GM18517 (cell line): ENCODE measurements at regions not wholly inside any gene's neighbourhood (a gene's known extent, or its start where the extent isn't known, plus 50 kb on each side); places are given as distances from the start of the nearest gene placed in this dataset.

Source experiments
- ATAC-seq: cut with Tn5 transposase; IDR thresholded peaks from one replicate; pipeline ENCODE4 v1.9.1; 2021; ENCODE audit warnings: mild to moderate bottlenecking, moderate library complexity; ENCODE audit not compliant: unreplicated experiment

DNA sequence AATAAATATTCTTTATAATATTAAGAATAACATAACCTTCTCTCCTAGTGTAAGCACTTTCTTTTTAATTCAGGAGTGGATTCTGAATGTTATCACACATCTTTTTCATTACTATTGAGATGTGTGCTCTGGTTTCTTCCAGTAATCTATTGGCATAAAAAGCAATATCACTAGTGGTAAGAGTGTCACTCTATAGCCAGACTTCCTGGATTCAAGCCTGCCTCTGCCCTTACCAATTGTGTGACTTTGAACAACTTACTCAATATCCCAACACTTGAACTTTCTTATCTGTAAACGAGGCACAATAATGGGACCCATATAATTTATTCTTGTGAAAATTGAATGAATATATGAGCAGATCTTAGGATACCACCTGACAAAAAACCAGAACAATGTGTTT lies 71.0 kb downstream of the SEM1 start:
- ATAC-seq = no peak

DNA sequence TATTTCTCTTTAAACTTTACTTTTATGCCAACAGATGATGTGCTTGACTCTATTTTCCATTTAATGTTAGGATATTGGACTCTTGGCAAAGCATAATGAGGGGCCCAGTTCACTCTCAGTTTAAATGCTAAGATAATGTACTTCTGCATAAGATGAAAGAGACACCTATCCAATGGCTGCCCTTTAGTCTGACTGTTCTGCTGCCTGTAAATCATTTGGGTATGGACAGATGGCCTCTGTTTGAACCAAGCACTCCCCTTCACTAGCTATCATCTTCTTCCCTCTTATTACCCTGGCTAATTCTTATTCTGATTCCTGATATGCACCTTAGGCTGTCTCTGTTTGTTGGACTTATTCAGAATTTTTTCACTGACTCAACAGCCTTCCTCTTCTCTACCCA lies 72.1 kb downstream of the SEM1 start:
- no peak for ATAC-seq

- ATAC-seq = no peak
Measured at GRCh38 chr7:96636979-96637378, 72.7 kb downstream of the SEM1 start.

DNA sequence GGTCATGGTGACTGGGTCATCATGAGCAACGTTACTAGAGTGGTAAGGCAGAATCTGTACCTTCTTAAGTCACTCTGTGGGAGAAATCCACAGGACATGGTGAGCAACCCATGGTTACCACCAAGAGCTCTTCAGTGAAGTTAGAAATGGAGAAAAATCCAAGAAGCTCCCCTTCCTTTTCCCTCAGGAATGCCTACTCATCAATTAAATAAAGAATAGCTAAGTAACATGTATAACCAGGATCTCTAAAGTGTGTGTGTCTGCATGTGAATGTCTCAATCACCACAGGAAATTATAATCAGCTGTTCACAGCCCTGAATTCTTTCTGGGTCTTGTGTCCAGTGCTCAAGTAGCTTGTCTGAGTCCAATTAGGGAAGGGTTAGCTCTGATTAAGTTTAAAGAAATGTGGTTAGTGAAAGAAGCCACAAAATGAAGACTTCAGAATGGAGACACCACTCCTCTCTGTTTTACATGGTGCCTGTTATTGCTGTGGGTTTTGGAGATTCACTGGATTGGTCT lies 73.2 kb downstream of the SEM1 start:
- ATAC-seq = no peak

- ATAC-seq = no peak
Measured at GRCh38 chr7:96629884-96630283, 79.8 kb downstream of the SEM1 start.

DNA sequence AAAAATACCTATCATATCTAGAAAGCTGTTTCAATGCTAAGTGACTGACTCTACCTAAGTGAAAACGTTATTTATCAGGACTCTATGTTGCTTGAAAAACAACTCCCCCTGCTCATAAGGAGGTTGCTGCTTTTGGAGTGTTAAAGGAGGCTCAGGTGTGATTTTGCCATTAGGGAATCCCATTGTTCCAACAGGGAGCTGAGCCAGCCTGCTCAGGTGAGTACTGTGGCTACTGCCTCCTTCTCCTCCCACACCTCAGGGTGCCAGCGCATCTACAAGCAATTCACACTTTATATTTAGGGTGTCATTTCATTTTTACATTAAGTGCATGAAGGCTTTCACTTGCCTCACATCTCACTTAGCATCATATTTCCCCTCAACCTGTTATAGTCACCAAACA lies 84.7 kb downstream of the SEM1 start:
- no peak for ATAC-seq

DNA sequence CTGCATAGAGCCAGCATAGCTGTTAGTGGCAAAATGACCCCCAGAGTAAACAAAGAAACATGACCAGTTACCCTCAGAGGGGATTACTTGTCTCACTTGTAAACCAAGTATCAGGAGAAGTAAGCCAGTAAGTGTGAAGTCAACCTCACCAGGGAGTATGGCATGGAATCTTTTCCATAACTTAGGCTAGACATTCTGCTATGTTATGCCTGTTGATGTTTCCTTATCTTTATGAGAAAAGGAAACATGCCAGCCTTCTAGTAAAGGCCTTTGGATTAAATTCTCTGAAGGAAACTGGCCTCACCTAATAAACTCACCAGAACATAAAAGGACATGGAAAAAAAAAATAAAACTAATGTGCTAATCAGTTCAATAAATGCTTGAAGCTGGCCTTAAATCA lies 87.7 kb downstream of the SEM1 start:
- no peak for ATAC-seq

- ATAC-seq = peak; percentile 66
Measured at GRCh38 chr7:96614154-96614867, 95.3 kb downstream of the SEM1 start.

- ATAC-seq = no peak
Measured at GRCh38 chr7:96612034-96612433, 97.6 kb downstream of the SEM1 start.

DNA sequence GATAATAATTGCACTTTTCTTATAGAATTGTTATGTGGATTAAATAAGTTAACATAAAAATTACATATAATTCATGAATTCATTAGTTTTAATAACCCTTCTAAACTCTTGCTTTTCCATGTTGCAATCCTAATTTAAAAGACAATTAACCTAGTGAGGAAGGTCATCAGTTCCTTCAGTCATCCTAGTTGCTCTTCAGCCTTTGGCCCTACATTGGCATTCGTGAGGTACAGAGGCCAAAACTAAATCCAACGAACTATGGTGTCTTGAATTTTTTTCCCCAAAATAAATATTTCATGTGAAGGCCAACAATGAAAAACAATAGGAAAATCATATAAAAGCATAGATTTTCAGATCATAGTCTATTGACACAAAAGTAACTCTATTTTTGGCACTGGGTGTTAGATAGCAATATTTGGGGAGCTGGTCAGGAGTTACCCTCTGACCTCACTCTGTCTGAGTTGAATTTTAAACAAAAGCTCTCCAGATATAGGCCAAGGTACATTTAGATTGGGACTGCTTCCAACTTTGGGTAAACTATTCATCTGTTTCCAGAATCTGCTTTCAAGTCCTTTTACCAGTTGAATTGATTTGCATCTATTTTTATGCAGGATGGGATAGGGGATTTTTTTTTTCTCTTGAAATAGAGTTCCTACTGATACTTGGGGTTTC lies 104.5 kb downstream of the SEM1 start:
- no peak for ATAC-seq

DNA sequence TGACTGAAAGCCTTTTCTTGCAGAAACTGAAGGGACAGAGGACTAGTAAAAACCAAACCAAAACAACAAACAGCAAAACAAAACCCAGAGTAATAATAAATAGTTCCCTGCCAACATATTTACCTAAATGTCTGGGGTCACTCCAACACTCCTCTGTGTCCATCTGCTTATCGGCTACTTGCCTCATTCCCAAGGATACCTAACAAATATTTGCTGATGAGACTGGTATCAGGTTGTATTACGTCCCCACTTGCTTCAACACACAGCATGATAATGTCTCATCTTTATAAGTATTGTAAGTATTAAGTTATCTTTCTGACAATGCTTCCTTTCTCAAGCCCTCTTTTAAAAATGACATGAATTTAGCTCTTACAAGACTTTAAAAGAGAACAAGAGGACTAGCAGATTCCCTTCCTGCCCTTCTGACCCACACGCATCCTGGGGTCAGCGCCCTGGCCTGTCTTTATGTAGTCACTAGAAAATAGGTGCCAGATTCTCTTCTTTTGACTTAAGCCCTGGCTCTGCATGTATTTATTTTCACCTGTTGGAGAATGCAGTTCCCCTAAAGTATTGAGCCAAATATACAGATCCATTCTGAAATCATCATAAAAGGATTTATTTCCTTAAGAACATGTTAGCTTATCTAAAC lies 110.2 kb downstream of the SEM1 start:
- no peak for ATAC-seq

- no peak for ATAC-seq
Measured at GRCh38 chr7:96598421-96598820, 111.2 kb downstream of the SEM1 start.

GRCh38 chr7:96596120-96596826 lies 113.4 kb downstream of the SEM1 start:
- ATAC-seq = no peak

GRCh38 chr7:96591900-96592676 lies 117.6 kb downstream of the SEM1 start:
- ATAC-seq = no peak

DNA sequence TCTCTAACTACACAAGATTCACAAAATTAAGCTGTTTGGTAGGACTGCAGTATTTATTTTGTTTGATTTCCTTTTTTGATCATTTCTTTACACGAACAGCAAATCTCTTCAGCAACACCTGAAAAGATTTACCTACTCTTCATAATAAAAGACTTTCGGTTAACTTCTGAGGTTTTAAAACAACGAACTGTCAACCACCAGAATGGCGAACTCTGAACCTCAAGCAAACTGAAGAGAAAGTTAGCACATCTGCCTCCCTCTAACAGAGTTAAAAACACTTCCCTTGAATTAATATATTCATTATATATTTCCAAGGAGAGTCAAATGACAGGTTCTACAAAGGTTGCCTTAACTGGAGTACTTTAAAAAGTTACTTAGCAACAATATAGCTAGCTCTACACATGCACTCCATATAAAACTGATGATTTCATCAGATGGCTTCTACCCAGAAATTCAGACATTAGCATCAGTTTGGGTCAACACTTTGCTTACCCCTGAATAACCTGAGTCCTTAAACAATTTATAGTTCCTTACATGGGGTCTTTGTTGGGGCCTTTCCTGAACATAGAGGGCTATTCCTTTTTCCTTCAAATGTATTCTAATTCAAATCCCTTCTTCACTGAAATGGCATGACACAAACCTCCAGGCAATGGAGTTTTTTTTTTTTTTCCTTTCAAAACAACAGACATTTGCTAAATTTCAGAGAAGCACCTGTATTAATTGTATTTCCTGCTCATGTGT lies 118.3 kb downstream of the SEM1 start:
- ATAC-seq = no peak

- ATAC-seq = no peak
Measured at GRCh38 chr7:96589038-96589437, 120.6 kb downstream of the SEM1 start.

GRCh38 chr7:96579119-96579518 lies 130.5 kb downstream of the SEM1 start:
- no peak for ATAC-seq

- no peak for ATAC-seq
Measured at GRCh38 chr7:96578606-96579005, 131.0 kb downstream of the SEM1 start.

DNA sequence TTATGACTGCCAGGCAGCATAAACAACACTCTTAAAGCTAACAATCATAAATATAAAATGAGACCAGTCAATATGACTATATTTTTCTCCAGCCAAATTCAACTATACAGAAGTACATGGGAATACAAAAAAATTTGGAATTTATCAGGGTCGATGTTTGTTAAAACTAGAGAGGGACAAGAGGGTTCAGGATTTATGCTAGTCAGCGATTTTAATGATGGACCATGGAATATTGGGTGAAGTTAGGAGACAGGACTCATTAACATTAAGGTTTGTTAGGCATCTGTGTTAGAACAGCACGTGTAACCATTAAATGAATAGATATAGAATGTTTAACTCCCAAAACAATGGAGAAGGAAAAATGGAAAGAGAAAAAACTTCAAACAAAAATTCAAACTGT lies 146.2 kb downstream of the SEM1 start:
- no peak for ATAC-seq

GRCh38 chr7:96562966-96563365 lies 146.7 kb downstream of the SEM1 start:
- no peak for ATAC-seq
